Activated T-cell treated with anti-CD3 and anti-CD28 coated beads, Interleukin-2, amount 50 U/mL, for 4 hours (primary cell): ENCODE measurements at regions not wholly inside any gene's neighbourhood (a gene's known extent, or its start where the extent isn't known, plus 50 kb on each side); places are given as distances from the start of the nearest gene placed in this dataset.

Experiments
- ATAC-seq, 2 donors: fragments of 200-7000 bp; cut with Tn5 transposase; one replicate each; pipeline ENCODE4 v1.10.0; 2021
- DNase-seq: peaks from one replicate; pipeline ENCODE4 v3.0.0-alpha.2; 2020
- H3K27me3 Mint-ChIP-seq: one replicate; pipeline ENCODE4 v1.8.0; 2021; ENCODE audit warnings: low read depth, mixed read lengths
- H3K36me3 Mint-ChIP-seq: one replicate; pipeline ENCODE4 v1.8.0; 2022; ENCODE audit warnings: mixed read lengths; ENCODE audit not compliant: insufficient read depth
- H3K4me1 Mint-ChIP-seq: one replicate; pipeline ENCODE4 v1.8.0; 2021; ENCODE audit warnings: low read depth, mixed read lengths
- H3K4me3 Mint-ChIP-seq: one replicate; pipeline ENCODE4 v1.8.0; 2021; ENCODE audit warnings: mild to moderate bottlenecking, moderate library complexity, mixed read lengths
- H3K9me3 Mint-ChIP-seq: one replicate; pipeline ENCODE4 v1.8.0; 2021; ENCODE audit warnings: mixed read lengths

GRCh38 chr5:166493040-166493439 is 1798.4 kb upstream of the WWC1 start:
- ATAC-seq, result no peak
- H3K27me3 Mint-ChIP-seq, result no peaks in the 10 kb centered on the region

GRCh38 chr5:166493612-166494011 is 1797.8 kb upstream of the WWC1 start:
- H3K36me3 Mint-ChIP-seq, result no peaks in the 10 kb centered on the region
- no peaks in the 10 kb centered on the region for H3K4me1 Mint-ChIP-seq
- H3K4me3 Mint-ChIP-seq, result no peak overlapping the region
- peaks cover 9% of the 10 kb centered on the region for H3K9me3 Mint-ChIP-seq
- ATAC-seq (no peak), DNase-seq (no peak)
- no peaks in the 10 kb centered on the region for H3K27me3 Mint-ChIP-seq

More at GRCh38 chr5:166493040-166493439, 1798.4 kb upstream of the WWC1 start:
- Mint-ChIP-seq H3K4me1 (no peaks in the 10 kb centered on the region), H3K9me3 (peaks cover 10% of the 10 kb centered on the region), H3K36me3 (no peaks in the 10 kb centered on the region), H3K4me3 (no peak overlapping the region)
- no peak for DNase-seq

- no peak overlapping the region for H3K4me3 Mint-ChIP-seq
- DNase-seq (no peak), ATAC-seq (no peak)
- no peaks in the 10 kb centered on the region for H3K36me3 Mint-ChIP-seq
- no peaks in the 10 kb centered on the region for H3K4me1 Mint-ChIP-seq
- no peaks in the 10 kb centered on the region for H3K27me3 Mint-ChIP-seq
- peaks cover 3% of the 10 kb centered on the region for H3K9me3 Mint-ChIP-seq
Measured at GRCh38 chr5:166497496-166498104, 1793.8 kb upstream of the WWC1 start.

GRCh38 chr5:166499447-166500240 is 1791.8 kb upstream of the WWC1 start:
- Mint-ChIP-seq H3K36me3 (no peaks in the 10 kb centered on the region), H3K4me3 (no peak overlapping the region), H3K27me3 (no peaks in the 10 kb centered on the region), H3K9me3 (peaks cover 3% of the 10 kb centered on the region), H3K4me1 (no peaks in the 10 kb centered on the region)
- ATAC-seq (no peak), DNase-seq (no peak)

- DNase-seq (no peak), ATAC-seq (no peak)
- Mint-ChIP-seq H3K36me3 (no peaks in the 10 kb centered on the region), H3K4me1 (no peaks in the 10 kb centered on the region), H3K4me3 (no peak overlapping the region), H3K27me3 (no peaks in the 10 kb centered on the region), H3K9me3 (peaks cover 9% of the 10 kb centered on the region)
Measured at GRCh38 chr5:166503506-166503905, 1787.9 kb upstream of the WWC1 start.

GRCh38 chr5:166505067-166505466 is 1786.4 kb upstream of the WWC1 start:
- DNase-seq, result no peak
- no peaks in the 10 kb centered on the region for H3K36me3 Mint-ChIP-seq

GRCh38 chr5:166505544-166505943 is 1785.9 kb upstream of the WWC1 start:
- Mint-ChIP-seq H3K4me3 (no peak overlapping the region), H3K4me1 (no peaks in the 10 kb centered on the region), H3K9me3 (peaks cover 17% of the 10 kb centered on the region), H3K27me3 (no peaks in the 10 kb centered on the region), H3K36me3 (no peaks in the 10 kb centered on the region)
- ATAC-seq, result no peak
- no peak for DNase-seq

More at GRCh38 chr5:166505067-166505466, 1786.4 kb upstream of the WWC1 start:
- Mint-ChIP-seq H3K9me3 (peaks cover 17% of the 10 kb centered on the region), H3K4me3 (no peak overlapping the region), H3K27me3 (no peaks in the 10 kb centered on the region), H3K4me1 (no peaks in the 10 kb centered on the region)
- ATAC-seq, result no peak

GRCh38 chr5:166507810-166508425 is 1783.5 kb upstream of the WWC1 start:
- no peak overlapping the region for H3K4me3 Mint-ChIP-seq
- H3K9me3 Mint-ChIP-seq, result peaks cover 22% of the 10 kb centered on the region
- H3K4me1 Mint-ChIP-seq, result no peaks in the 10 kb centered on the region
- ATAC-seq (no peak), DNase-seq (no peak)
- H3K27me3 Mint-ChIP-seq, result no peaks in the 10 kb centered on the region
- no peaks in the 10 kb centered on the region for H3K36me3 Mint-ChIP-seq

GRCh38 chr5:166509085-166509484 is 1782.4 kb upstream of the WWC1 start:
- peaks cover 28% of the 10 kb centered on the region for H3K9me3 Mint-ChIP-seq
- ATAC-seq, result no peak
- H3K27me3 Mint-ChIP-seq, result no peaks in the 10 kb centered on the region
- H3K4me3 Mint-ChIP-seq, result no peak overlapping the region
- no peaks in the 10 kb centered on the region for H3K36me3 Mint-ChIP-seq
- no peak for DNase-seq
- no peaks in the 10 kb centered on the region for H3K4me1 Mint-ChIP-seq

GRCh38 chr5:166517976-166518375 is 1773.5 kb upstream of the WWC1 start:
- peaks cover 18% of the 10 kb centered on the region for H3K9me3 Mint-ChIP-seq
- no peak overlapping the region for H3K4me3 Mint-ChIP-seq
- ATAC-seq (no peak), DNase-seq (no peak)
- H3K36me3 Mint-ChIP-seq, result no peaks in the 10 kb centered on the region
- H3K4me1 Mint-ChIP-seq, result no peaks in the 10 kb centered on the region
- no peaks in the 10 kb centered on the region for H3K27me3 Mint-ChIP-seq

GRCh38 chr5:166523206-166523605 is 1768.2 kb upstream of the WWC1 start:
- DNase-seq (no peak), ATAC-seq (no peak)
- Mint-ChIP-seq H3K36me3 (no peaks in the 10 kb centered on the region), H3K4me3 (no peak overlapping the region), H3K27me3 (no peaks in the 10 kb centered on the region), H3K9me3 (peaks cover 13% of the 10 kb centered on the region), H3K4me1 (no peaks in the 10 kb centered on the region)

- no peak overlapping the region for H3K4me3 Mint-ChIP-seq
- H3K4me1 Mint-ChIP-seq, result no peaks in the 10 kb centered on the region
- H3K9me3 Mint-ChIP-seq, result peaks cover 4% of the 10 kb centered on the region
- H3K27me3 Mint-ChIP-seq, result no peaks in the 10 kb centered on the region
- H3K36me3 Mint-ChIP-seq, result no peaks in the 10 kb centered on the region
- ATAC-seq (no peak), DNase-seq (no peak)
Measured at GRCh38 chr5:166529200-166529599, 1762.2 kb upstream of the WWC1 start.

- DNase-seq, result no peak
- ATAC-seq, result no peak
- Mint-ChIP-seq H3K4me1 (no peaks in the 10 kb centered on the region), H3K4me3 (no peak overlapping the region), H3K9me3 (peaks cover 7% of the 10 kb centered on the region), H3K36me3 (no peaks in the 10 kb centered on the region), H3K27me3 (no peaks in the 10 kb centered on the region)
Measured at GRCh38 chr5:166532456-166533220, 1758.8 kb upstream of the WWC1 start.

- DNase-seq (no peak), ATAC-seq (no peak)
- H3K36me3 Mint-ChIP-seq, result no peaks in the 10 kb centered on the region
- H3K27me3 Mint-ChIP-seq, result no peaks in the 10 kb centered on the region
- H3K4me3 Mint-ChIP-seq, result no peak overlapping the region
- peaks cover 9% of the 10 kb centered on the region for H3K9me3 Mint-ChIP-seq
- H3K4me1 Mint-ChIP-seq, result no peaks in the 10 kb centered on the region
Measured at GRCh38 chr5:166535641-166536040, 1755.8 kb upstream of the WWC1 start.
